HEK293 (cell line): ENCODE measurements at regions not wholly inside any gene's neighbourhood (a gene's known extent, or its start where the extent isn't known, plus 50 kb on each side); places are given as distances from the start of the nearest gene placed in this dataset.

Source experiments
- CTCF ChIA-PET: fragments of 350-600 bp; formaldehyde crosslinking; extraction: SDS; loops from one replicate; lab custom pipeline; 2021; ENCODE audit warnings: antibody characterized with exemption; lab: Yijun Ruan, JAX
- POLR2A ChIA-PET: fragments of 300-600 bp; formaldehyde crosslinking; extraction: SDS; loops from one replicate; lab custom pipeline; 2020; ENCODE audit warnings: antibody characterized with exemption, inconsistent platforms; lab: Yijun Ruan, JAX
- H3K27ac ChIP-seq: fragments of 200-500 bp; sonication (Bioruptor generic); 2 replicates; pipeline ENCODE4 v1.5.1; 2014; ENCODE audit warnings: low read depth, low read length, control low read depth, inconsistent platforms; ENCODE audit errors: extremely low read depth
- H3K36me3 ChIP-seq, 2 experiments: fragments of 200-500 bp in 1 of 2; sonication (Bioruptor generic) in 1 of 2; 1 replicate in 1 of 2; 2 replicates in 1 of 2; pipeline ENCODE4 v1.5.1; 2014 to 2017; ENCODE audit warnings: inconsistent platforms in 2 of 2, low read length in 2 of 2; ENCODE audit not compliant: control insufficient read depth in 2 of 2, insufficient read depth in 1 of 2
- H3K4me1 ChIP-seq: fragments of 200-500 bp; sonication (Bioruptor generic); 2 replicates; pipeline ENCODE4 v1.5.1; 2014; ENCODE audit warnings: mild to moderate bottlenecking, low read length, inconsistent platforms; ENCODE audit not compliant: control insufficient read depth, insufficient read depth
- H3K4me3 ChIP-seq: 2 replicates; pipeline ENCODE4 v1.5.1; 2011; ENCODE audit warnings: low read depth, mild to moderate bottlenecking, control low read depth, low read length, moderate library complexity
- H3K9me3 ChIP-seq: fragments of 200-500 bp; sonication (Bioruptor generic); 2 replicates; pipeline ENCODE4 v1.5.1; 2014; ENCODE audit warnings: low read depth, low read length, inconsistent platforms; ENCODE audit not compliant: control insufficient read depth, insufficient read depth
- BCL11B ChIP-seq: fragments of 450-650 bp; formaldehyde crosslinking; IDR thresholded peaks from 2 replicates; pipeline ENCODE4 v1.5.1; 2016; ENCODE audit warnings: low read depth, missing biosample characterization, missing genetic modification characterization
- PRDM1 ChIP-seq: fragments of 450-650 bp; formaldehyde crosslinking; IDR thresholded peaks from 2 replicates; pipeline ENCODE4; 2016; ENCODE audit warnings: missing biosample characterization, missing genetic modification characterization
- RBAK ChIP-seq: fragments of 450-650 bp; formaldehyde crosslinking; IDR thresholded peaks from 2 replicates; pipeline ENCODE4 v1.5.1; 2016; ENCODE audit warnings: missing biosample characterization, missing genetic modification characterization
- SP7 ChIP-seq: fragments of 450-650 bp; formaldehyde crosslinking; IDR thresholded peaks from 2 replicates; pipeline ENCODE4 v1.5.1; 2016; ENCODE audit warnings: missing biosample characterization, missing genetic modification characterization
- ZBTB21 ChIP-seq: fragments of 450-650 bp; formaldehyde crosslinking; IDR thresholded peaks from 2 replicates; pipeline ENCODE4 v1.5.1; 2017; ENCODE audit warnings: missing biosample characterization, missing genetic modification characterization
- ZEB2 ChIP-seq: fragments of 450-650 bp; formaldehyde crosslinking; IDR thresholded peaks from 2 replicates; pipeline ENCODE4 v1.5.1; 2016; ENCODE audit warnings: missing biosample characterization, missing genetic modification characterization
- ZFP3 ChIP-seq: fragments of 450-650 bp; formaldehyde crosslinking; IDR thresholded peaks from 2 replicates; pipeline ENCODE4 v1.5.1; 2016; ENCODE audit warnings: low read depth, missing biosample characterization, missing genetic modification characterization
- ZNF155 ChIP-seq: fragments of 450-650 bp; formaldehyde crosslinking; IDR thresholded peaks from 2 replicates; pipeline ENCODE4 v1.5.1; 2016; ENCODE audit warnings: missing biosample characterization, missing genetic modification characterization
- ZNF211 ChIP-seq: fragments of 450-650 bp; formaldehyde crosslinking; IDR thresholded peaks from 2 replicates; pipeline ENCODE4 v1.5.1; 2016; ENCODE audit warnings: low read depth, missing biosample characterization, missing genetic modification characterization
- ZNF223 ChIP-seq: fragments of 450-650 bp; formaldehyde crosslinking; IDR thresholded peaks from 2 replicates; pipeline ENCODE4 v1.5.1; 2016; ENCODE audit warnings: missing biosample characterization, missing genetic modification characterization
- ZNF23 ChIP-seq: fragments of 450-650 bp; formaldehyde crosslinking; IDR thresholded peaks from 2 replicates; pipeline ENCODE4 v1.5.1; 2016; ENCODE audit warnings: missing biosample characterization, missing genetic modification characterization, borderline replicate concordance
- ZNF248 ChIP-seq: fragments of 450-650 bp; formaldehyde crosslinking; IDR thresholded peaks from 2 replicates; pipeline ENCODE4 v1.5.1; 2017; ENCODE audit warnings: missing biosample characterization, missing genetic modification characterization
- ZNF324 ChIP-seq: fragments of 450-650 bp; formaldehyde crosslinking; IDR thresholded peaks from 2 replicates; pipeline ENCODE4 v1.5.1; 2016; ENCODE audit warnings: missing biosample characterization, missing genetic modification characterization
- ZNF48 ChIP-seq: fragments of 450-650 bp; formaldehyde crosslinking; IDR thresholded peaks from 2 replicates; pipeline ENCODE4 v1.5.1; 2016; ENCODE audit warnings: missing biosample characterization, missing genetic modification characterization
- ZNF529 ChIP-seq: fragments of 450-650 bp; formaldehyde crosslinking; IDR thresholded peaks from 2 replicates; pipeline ENCODE4 v1.5.1; 2017; ENCODE audit warnings: missing genetic modification characterization, missing biosample characterization; ENCODE audit not compliant: insufficient replicate concordance
- ZNF558 ChIP-seq: fragments of 450-650 bp; formaldehyde crosslinking; IDR thresholded peaks from 2 replicates; pipeline ENCODE4 v1.5.1; 2016; ENCODE audit warnings: missing biosample characterization, missing genetic modification characterization
- ZNF660 ChIP-seq: fragments of 450-650 bp; IDR thresholded peaks from 2 replicates; pipeline ENCODE4 v1.5.1; 2018; ENCODE audit warnings: missing biosample characterization, mild to moderate bottlenecking, missing genetic modification characterization
- TF ChIP-seq, protein P1 (sequence below): fragments of 450-650 bp; formaldehyde crosslinking; IDR thresholded peaks from 2 replicates; pipeline ENCODE4 v1.5.1; 2016; ENCODE audit warnings: missing biosample characterization, missing genetic modification characterization, borderline replicate concordance
- TF ChIP-seq, protein P2 (sequence below): fragments of 450-650 bp; formaldehyde crosslinking; IDR thresholded peaks from 2 replicates; pipeline ENCODE4 v1.5.1; 2016; ENCODE audit warnings: missing biosample characterization, missing genetic modification characterization
- TF ChIP-seq, protein P3 (sequence below): fragments of 450-650 bp; formaldehyde crosslinking; IDR thresholded peaks from 2 replicates; pipeline ENCODE4; 2016; ENCODE audit warnings: missing biosample characterization, missing genetic modification characterization
- TF ChIP-seq, protein P4 (sequence below): fragments of 450-650 bp; formaldehyde crosslinking; optimal IDR thresholded peaks from 2 replicates; pipeline ENCODE3; 2016; ENCODE audit warnings: missing biosample characterization, mild to moderate bottlenecking, missing genetic modification characterization

DNA sequence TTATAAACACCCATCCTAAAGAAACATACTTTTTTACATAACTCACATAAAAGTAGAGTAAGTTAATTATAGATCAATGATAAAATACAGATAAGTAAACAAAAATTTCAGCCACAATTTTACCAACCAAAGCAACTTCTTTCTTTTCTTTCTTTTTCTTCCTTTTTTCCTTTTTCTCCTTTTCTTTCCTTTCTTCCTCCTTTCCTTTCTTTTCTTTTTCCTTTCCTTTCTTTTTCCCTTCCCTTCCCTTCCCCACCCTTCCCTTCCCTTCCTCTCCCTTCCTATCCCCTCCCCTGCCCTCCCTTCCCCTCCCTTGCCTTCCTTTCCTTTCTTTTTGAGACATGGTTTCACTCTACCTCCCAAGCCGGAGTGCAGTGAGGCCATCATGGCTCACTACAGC lies 56.5 kb upstream of the C1orf53 start:
- POLR2A ChIA-PET = no interaction called here
- no peaks in the 10 kb centered on the region for H3K4me1 ChIP-seq
- TF ChIP-seq, protein P1, sequence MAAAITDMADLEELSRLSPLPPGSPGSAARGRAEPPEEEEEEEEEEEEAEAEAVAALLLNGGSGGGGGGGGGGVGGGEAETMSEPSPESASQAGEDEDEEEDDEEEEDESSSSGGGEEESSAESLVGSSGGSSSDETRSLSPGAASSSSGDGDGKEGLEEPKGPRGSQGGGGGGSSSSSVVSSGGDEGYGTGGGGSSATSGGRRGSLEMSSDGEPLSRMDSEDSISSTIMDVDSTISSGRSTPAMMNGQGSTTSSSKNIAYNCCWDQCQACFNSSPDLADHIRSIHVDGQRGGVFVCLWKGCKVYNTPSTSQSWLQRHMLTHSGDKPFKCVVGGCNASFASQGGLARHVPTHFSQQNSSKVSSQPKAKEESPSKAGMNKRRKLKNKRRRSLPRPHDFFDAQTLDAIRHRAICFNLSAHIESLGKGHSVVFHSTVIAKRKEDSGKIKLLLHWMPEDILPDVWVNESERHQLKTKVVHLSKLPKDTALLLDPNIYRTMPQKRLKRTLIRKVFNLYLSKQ = no peak
- TF ChIP-seq ZNF155 (tag by site-specific recombination) (no peak), PRDM1 (tag by site-specific recombination) (0 out of 2 replicates have a peak, but pooled peaks have one; percentile 23), ZNF223 (tag by site-specific recombination) (no peak), ZEB2 (tag by site-specific recombination) (no peak)
- TF ChIP-seq, all 188 proteins: peak for 1
- Histone ChIP-seq H3K9me3 (no peaks in the 10 kb centered on the region), H3K36me3 (no peaks in the 10 kb centered on the region), H3K4me3 (no peak overlapping the region), H3K27ac (no peak overlapping the region)
- CTCF ChIA-PET = interaction anchor here (0.6 kb wide), 1 partner anchor 413 kb away, joined by 7 read pairs; no protein-coding TSS in a partner anchor

DNA sequence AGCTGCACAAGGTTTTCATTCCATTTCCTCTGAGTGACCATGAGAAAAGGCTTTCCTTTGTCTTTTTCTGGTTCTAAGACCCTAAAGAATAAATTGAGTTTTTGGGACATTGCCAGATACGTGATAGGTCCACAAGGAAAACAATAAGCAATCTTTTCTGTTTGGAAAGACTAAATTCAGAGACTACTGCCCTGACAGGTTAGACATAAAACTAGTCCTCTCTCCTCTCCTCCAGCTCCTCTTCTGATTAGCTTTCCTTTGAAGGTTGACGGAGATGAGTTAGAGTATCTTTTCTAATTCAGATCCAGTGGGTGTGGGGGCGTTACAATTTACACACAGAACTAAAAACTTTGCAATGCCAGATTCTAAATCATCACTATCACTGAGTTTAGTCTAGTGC lies 57.8 kb upstream of the C1orf53 start:
- no peaks in the 10 kb centered on the region for H3K36me3 ChIP-seq
- no peaks in the 10 kb centered on the region for H3K9me3 ChIP-seq
- ChIA-PET CTCF (interaction anchor here (0.6 to 0.9 kb wide), 2 partner anchors 58 to 1010 kb away, joined by 3 read pairs; partner anchors contain the start of gene C1orf53), POLR2A (interaction anchor here (1.2 kb wide), 1 partner anchor 70 kb away, joined by 3 read pairs; no protein-coding TSS in a partner anchor)
- H3K4me1 ChIP-seq = no peaks in the 10 kb centered on the region
- TF ChIP-seq, protein P2, sequence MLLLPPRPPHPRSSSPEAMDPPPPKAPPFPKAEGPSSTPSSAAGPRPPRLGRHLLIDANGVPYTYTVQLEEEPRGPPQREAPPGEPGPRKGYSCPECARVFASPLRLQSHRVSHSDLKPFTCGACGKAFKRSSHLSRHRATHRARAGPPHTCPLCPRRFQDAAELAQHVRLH (tag by site-specific recombination) = no peak
- TF ChIP-seq ZBTB21 (tag by site-specific recombination) = no peak
- TF ChIP-seq, protein P3, sequence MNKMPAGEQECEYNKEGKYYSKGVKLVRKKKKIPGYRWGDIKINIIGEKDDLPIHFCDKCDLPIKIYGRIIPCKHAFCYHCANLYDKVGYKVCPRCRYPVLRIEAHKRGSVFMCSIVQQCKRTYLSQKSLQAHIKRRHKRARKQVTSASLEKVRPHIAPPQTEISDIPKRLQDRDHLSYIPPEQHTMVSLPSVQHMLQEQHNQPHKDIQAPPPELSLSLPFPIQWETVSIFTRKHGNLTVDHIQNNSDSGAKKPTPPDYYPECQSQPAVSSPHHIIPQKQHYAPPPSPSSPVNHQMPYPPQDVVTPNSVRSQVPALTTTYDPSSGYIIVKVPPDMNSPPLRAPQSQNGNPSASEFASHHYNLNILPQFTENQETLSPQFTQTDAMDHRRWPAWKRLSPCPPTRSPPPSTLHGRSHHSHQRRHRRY (tag by site-specific recombination) = no peak
- TF ChIP-seq ZNF248 (tag by site-specific recombination) = no peak
- no peak for TF ChIP-seq BCL11B (tag by site-specific recombination)
- TF ChIP-seq, protein P4, sequence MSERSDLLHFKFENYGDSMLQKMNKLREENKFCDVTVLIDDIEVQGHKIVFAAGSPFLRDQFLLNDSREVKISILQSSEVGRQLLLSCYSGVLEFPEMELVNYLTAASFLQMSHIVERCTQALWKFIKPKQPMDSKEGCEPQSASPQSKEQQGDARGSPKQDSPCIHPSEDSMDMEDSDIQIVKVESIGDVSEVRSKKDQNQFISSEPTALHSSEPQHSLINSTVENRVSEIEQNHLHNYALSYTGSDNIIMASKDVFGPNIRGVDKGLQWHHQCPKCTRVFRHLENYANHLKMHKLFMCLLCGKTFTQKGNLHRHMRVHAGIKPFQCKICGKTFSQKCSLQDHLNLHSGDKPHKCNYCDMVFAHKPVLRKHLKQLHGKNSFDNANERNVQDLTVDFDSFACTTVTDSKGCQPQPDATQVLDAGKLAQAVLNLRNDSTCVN (tag by site-specific recombination) = no peak
- TF ChIP-seq ZNF558 (tag by site-specific recombination) = no peak
- TF ChIP-seq SP7 (tag by site-specific recombination) = no peak
- TF ChIP-seq ZFP3 (tag by site-specific recombination) = no peak
- no peak for TF ChIP-seq ZNF48
- no peak for TF ChIP-seq ZNF529 (tag by site-specific recombination)
- TF ChIP-seq RBAK (tag by site-specific recombination) = no peak
- TF ChIP-seq ZNF324 (tag by site-specific recombination) = no peak
- TF ChIP-seq ZNF23 (tag by site-specific recombination) = no peak
- TF ChIP-seq ZNF211 = no peak
- no peak for TF ChIP-seq ZNF660 (tag by site-specific recombination)
- H3K27ac ChIP-seq = no peak overlapping the region
- H3K4me3 ChIP-seq = no peak overlapping the region
